ENCODE measurements at regions not wholly inside any gene's neighbourhood (a gene's known extent, or its start where the extent isn't known, plus 50 kb on each side); places are given as distances from the start of the nearest gene placed in this dataset.

GRCh38 chr9:30972654-30973053 lies 1411.8 kb upstream of the ACO1 start:
- Mint-ChIP-seq H3K36me3 (no peaks in the 10 kb centered on the region), H3K9me3 (no peaks in the 10 kb centered on the region), H3K27me3 (no peaks in the 10 kb centered on the region), H3K27ac (no peak overlapping the region), H3K4me3 (no peak overlapping the region), H3K4me1 (no peaks in the 10 kb centered on the region)

GRCh38 chr9:30977965-30978364 lies 1406.5 kb upstream of the ACO1 start:
- H3K36me3 Mint-ChIP-seq: no peaks in the 10 kb centered on the region
- H3K9me3 Mint-ChIP-seq: peaks cover 0 to 6% (median 3%) of the 10 kb centered on the region in 3 donors

GRCh38 chr9:30982301-30982700 lies 1402.1 kb upstream of the ACO1 start:
- H3K4me3 Mint-ChIP-seq: no peak overlapping the region
- peaks cover 3 to 16% (median 9%) of the 10 kb centered on the region in 3 donors for H3K9me3 Mint-ChIP-seq
- H3K27ac Mint-ChIP-seq: no peak overlapping the region
- no peaks in the 10 kb centered on the region for H3K27me3 Mint-ChIP-seq
- no peaks in the 10 kb centered on the region for H3K36me3 Mint-ChIP-seq
- no peaks in the 10 kb centered on the region for H3K4me1 Mint-ChIP-seq

More at GRCh38 chr9:30977965-30978364, 1406.5 kb upstream of the ACO1 start:
- no peaks in the 10 kb centered on the region for H3K4me1 Mint-ChIP-seq
- H3K27ac Mint-ChIP-seq: no peak overlapping the region
- H3K4me3 Mint-ChIP-seq: no peak overlapping the region
- H3K27me3 Mint-ChIP-seq: no peaks in the 10 kb centered on the region

GRCh38 chr9:30995956-30996738 lies 1388.3 kb upstream of the ACO1 start:
- Mint-ChIP-seq H3K4me3 (no peak overlapping the region), H3K9me3 (peaks cover 0 to 3% (median 0%) of the 10 kb centered on the region in 3 donors), H3K36me3 (no peaks in the 10 kb centered on the region), H3K4me1 (no peaks in the 10 kb centered on the region), H3K27ac (no peak overlapping the region), H3K27me3 (no peaks in the 10 kb centered on the region)

- no peaks in the 10 kb centered on the region for H3K27me3 Mint-ChIP-seq
- peaks cover 0 to 3% (median 0%) of the 10 kb centered on the region in 3 donors for H3K9me3 Mint-ChIP-seq
- H3K36me3 Mint-ChIP-seq: no peaks in the 10 kb centered on the region
- H3K27ac Mint-ChIP-seq: no peak overlapping the region
- no peak overlapping the region for H3K4me3 Mint-ChIP-seq
- H3K4me1 Mint-ChIP-seq: no peaks in the 10 kb centered on the region
These were observed 1387.7 kb upstream of the ACO1 start for GRCh38 chr9:30996761-30997160.

- Mint-ChIP-seq H3K9me3 (peaks cover 0 to 3% (median 0%) of the 10 kb centered on the region in 3 donors), H3K4me3 (no peak overlapping the region), H3K4me1 (no peaks in the 10 kb centered on the region), H3K27ac (no peak overlapping the region), H3K36me3 (no peaks in the 10 kb centered on the region), H3K27me3 (no peaks in the 10 kb centered on the region)
These were observed 1387.2 kb upstream of the ACO1 start for GRCh38 chr9:30997291-30997690.

GRCh38 chr9:31005086-31005665 lies 1379.3 kb upstream of the ACO1 start:
- Mint-ChIP-seq H3K36me3 (no peaks in the 10 kb centered on the region), H3K4me3 (peak overlapping the region in 1 of 4 donors; percentile 70), H3K9me3 (peaks cover 0 to 5% (median 5%) of the 10 kb centered on the region in 3 donors), H3K4me1 (no peaks in the 10 kb centered on the region), H3K27me3 (no peaks in the 10 kb centered on the region), H3K27ac (no peak overlapping the region)

GRCh38 chr9:31013371-31013770 lies 1371.1 kb upstream of the ACO1 start:
- no peak overlapping the region for H3K4me3 Mint-ChIP-seq
- H3K36me3 Mint-ChIP-seq: no peaks in the 10 kb centered on the region
- peaks cover 0 to 2% (median 0%) of the 10 kb centered on the region in 3 donors for H3K9me3 Mint-ChIP-seq
- H3K27ac Mint-ChIP-seq: no peak overlapping the region
- H3K27me3 Mint-ChIP-seq: no peaks in the 10 kb centered on the region
- H3K4me1 Mint-ChIP-seq: no peaks in the 10 kb centered on the region

GRCh38 chr9:31023847-31024246 lies 1360.6 kb upstream of the ACO1 start:
- H3K27ac Mint-ChIP-seq: no peak overlapping the region
- H3K27me3 Mint-ChIP-seq: no peaks in the 10 kb centered on the region
- H3K9me3 Mint-ChIP-seq: no peaks in the 10 kb centered on the region
- no peak overlapping the region for H3K4me3 Mint-ChIP-seq
- H3K4me1 Mint-ChIP-seq: no peaks in the 10 kb centered on the region
- no peaks in the 10 kb centered on the region for H3K36me3 Mint-ChIP-seq

GRCh38 chr9:31027678-31028077 lies 1356.8 kb upstream of the ACO1 start:
- H3K27ac Mint-ChIP-seq: no peak overlapping the region
- H3K36me3 Mint-ChIP-seq: no peaks in the 10 kb centered on the region
- H3K4me1 Mint-ChIP-seq: peaks cover 0 to 4% (median 0%) of the 10 kb centered on the region in 3 donors
- peaks cover 2% of the 10 kb centered on the region for H3K27me3 Mint-ChIP-seq
- no peaks in the 10 kb centered on the region for H3K9me3 Mint-ChIP-seq
- H3K4me3 Mint-ChIP-seq: no peak overlapping the region

GRCh38 chr9:31028137-31028536 lies 1356.3 kb upstream of the ACO1 start:
- Mint-ChIP-seq H3K4me3 (no peak overlapping the region), H3K27ac (no peak overlapping the region), H3K9me3 (no peaks in the 10 kb centered on the region), H3K4me1 (peaks cover 0 to 4% (median 0%) of the 10 kb centered on the region in 3 donors), H3K27me3 (peaks cover 2% of the 10 kb centered on the region), H3K36me3 (no peaks in the 10 kb centered on the region)

GRCh38 chr9:31030741-31031202 lies 1353.7 kb upstream of the ACO1 start:
- H3K36me3 Mint-ChIP-seq: no peaks in the 10 kb centered on the region
- no peak overlapping the region for H3K4me3 Mint-ChIP-seq
- H3K9me3 Mint-ChIP-seq: no peaks in the 10 kb centered on the region

GRCh38 chr9:31032206-31032605 lies 1352.2 kb upstream of the ACO1 start:
- Mint-ChIP-seq H3K9me3 (no peaks in the 10 kb centered on the region), H3K27ac (no peak overlapping the region), H3K27me3 (peaks cover 2% of the 10 kb centered on the region), H3K4me1 (peaks cover 0 to 4% (median 0%) of the 10 kb centered on the region in 3 donors), H3K4me3 (no peak overlapping the region), H3K36me3 (no peaks in the 10 kb centered on the region)

More at GRCh38 chr9:31030741-31031202, 1353.7 kb upstream of the ACO1 start:
- peaks cover 2% of the 10 kb centered on the region for H3K27me3 Mint-ChIP-seq
- no peak overlapping the region for H3K27ac Mint-ChIP-seq
- peaks cover 0 to 4% (median 0%) of the 10 kb centered on the region in 3 donors for H3K4me1 Mint-ChIP-seq

- Mint-ChIP-seq H3K27me3 (peaks cover 2% of the 10 kb centered on the region), H3K4me3 (no peak overlapping the region), H3K9me3 (no peaks in the 10 kb centered on the region), H3K36me3 (no peaks in the 10 kb centered on the region), H3K27ac (no peak overlapping the region), H3K4me1 (peaks cover 0 to 4% (median 0%) of the 10 kb centered on the region in 3 donors)
These were observed 1350.1 kb upstream of the ACO1 start for GRCh38 chr9:31034311-31034710.

- H3K27me3 Mint-ChIP-seq: no peaks in the 10 kb centered on the region
- H3K4me3 Mint-ChIP-seq: no peak overlapping the region
- H3K4me1 Mint-ChIP-seq: no peaks in the 10 kb centered on the region
- no peaks in the 10 kb centered on the region for H3K36me3 Mint-ChIP-seq
- no peaks in the 10 kb centered on the region for H3K9me3 Mint-ChIP-seq
- no peak overlapping the region for H3K27ac Mint-ChIP-seq
These were observed 1343.9 kb upstream of the ACO1 start for GRCh38 chr9:31040564-31040963.

- Mint-ChIP-seq H3K4me1 (no peaks in the 10 kb centered on the region), H3K9me3 (no peaks in the 10 kb centered on the region), H3K4me3 (no peak overlapping the region), H3K27me3 (no peaks in the 10 kb centered on the region), H3K36me3 (no peaks in the 10 kb centered on the region), H3K27ac (no peak overlapping the region)
These were observed 1338.6 kb upstream of the ACO1 start for GRCh38 chr9:31045810-31046209.

All from IgD-negative memory B cell (primary cell).